K562 (cell line): ENCODE measurements at regions not wholly inside any gene's neighbourhood (a gene's known extent, or its start where the extent isn't known, plus 50 kb on each side); places are given as distances from the start of the nearest gene placed in this dataset.

Experiments used
- ATAC-seq: fragments of 200-7000 bp; cut with Tn5 transposase; 3 replicates; pipeline ENCODE4 v1.9.1; 2020; ENCODE audit warnings: moderate library complexity
- BruUV-seq: library from RNA; stranded (reverse); fragments of 400-500 nt; replicated peaks from 2 replicates; lab custom pipeline; 2021; lab: Mats Ljungman, UMichigan
- CTCF ChIA-PET: fragments of 300-600 bp; formaldehyde crosslinking; extraction: SDS; loops from one replicate; lab custom pipeline; 2021; ENCODE audit warnings: low intra/inter-chr PET ratio; lab: Yijun Ruan, JAX
- POLR2A ChIA-PET: fragments of 300-600, 350-650 bp; sonication (Branson Sonifier 250); formaldehyde crosslinking; extraction: SDS; loops from one replicate; lab custom pipeline; 2021; ENCODE audit warnings: antibody characterized with exemption, inconsistent platforms; lab: Yijun Ruan, JAX
- DNase-seq, 4 experiments: peaks; one replicate each; pipeline versions ENCODE4 v3.0.0 to v3.0.0-alpha.2; 2011 to 2018; ENCODE audit warnings: low spot score in 3 of 4, mixed read lengths in 3 of 4; ENCODE audit errors: extremely low read depth in 1 of 4
- FAIRE-seq: peaks from 2 replicates; lab custom pipeline; 2011; peaks lifted over from hg19 to GRCh38; lab: Jason Lieb, UNC
- H2AFZ ChIP-seq: 2 replicates; pipeline ENCODE4 v1.6.0; 2011; ENCODE audit warnings: low read depth, low read length, control low read depth, inconsistent platforms
- H3K27ac ChIP-seq: fragments of 200-600 bp; 3 replicates; pipeline ENCODE4 v1.8.0; 2011; ENCODE audit warnings: low read depth, mild to moderate bottlenecking, control low read depth, inconsistent platforms, low read length, moderate library complexity, mixed read lengths; ENCODE audit errors: extremely low read depth
- H3K27me3 ChIP-seq, 2 experiments: fragments of 300-600 bp in 1 of 2; 2 replicates in 1 of 2; 3 replicates in 1 of 2; pipeline versions ENCODE4 v1.6.0 to v1.8.0; 2011; ENCODE audit warnings: inconsistent platforms in 2 of 2, low read length in 2 of 2, mild to moderate bottlenecking in 1 of 2, mixed read lengths in 1 of 2, moderate library complexity in 1 of 2; ENCODE audit not compliant: control insufficient read depth in 2 of 2, insufficient read depth in 2 of 2
- H3K36me3 ChIP-seq: fragments of 300-600 bp; 3 replicates; pipeline ENCODE4 v1.8.0; 2011; ENCODE audit warnings: mild to moderate bottlenecking, low read length, inconsistent platforms; ENCODE audit not compliant: control insufficient read depth, insufficient read depth
- H3K4me1 ChIP-seq, 2 experiments: fragments of 200-600 bp in 1 of 2; replicated peaks in 1 of 2; 2 replicates in 1 of 2; 3 replicates in 1 of 2; pipeline versions ENCODE4 v1.5.1 to v1.8.0; 2011; ENCODE audit warnings: inconsistent platforms in 2 of 2, low read length in 2 of 2, mild to moderate bottlenecking in 1 of 2, mixed read lengths in 1 of 2, moderate library complexity in 1 of 2; ENCODE audit not compliant: control insufficient read depth in 2 of 2, insufficient read depth in 2 of 2
- H3K4me2 ChIP-seq: 2 replicates; pipeline ENCODE4 v1.6.1; 2011; ENCODE audit warnings: low read length, control low read depth, inconsistent platforms, mixed read lengths; ENCODE audit not compliant: insufficient read depth
- H3K4me3 ChIP-seq: fragments of 200-600 bp; sonication (generic), shearing (Covaris generic); 2 replicates; pipeline ENCODE4 v1.5.1; 2016; ENCODE audit warnings: control low read depth, inconsistent platforms
- H3K79me2 ChIP-seq: fragments of 200-600 bp; 3 replicates; pipeline ENCODE4 v1.8.0; 2011; ENCODE audit warnings: low read length, inconsistent platforms; ENCODE audit not compliant: control insufficient read depth, insufficient read depth
- H3K9ac ChIP-seq, 2 experiments: 2 replicates each; pipeline versions ENCODE4 v1.6.0 to v1.6.1; 2011; ENCODE audit warnings: low read depth in 2 of 2, low read length in 2 of 2, control low read depth in 1 of 2, inconsistent platforms in 1 of 2, mild to moderate bottlenecking in 1 of 2, mixed read lengths in 1 of 2; ENCODE audit not compliant: insufficient read depth in 1 of 2
- H3K9me1 ChIP-seq: one replicate; pipeline ENCODE4 v1.6.0; 2011; ENCODE audit warnings: inconsistent platforms, mild to moderate bottlenecking, low read length, moderate library complexity; ENCODE audit not compliant: control insufficient read depth, insufficient read depth
- H3K9me3 ChIP-seq: replicated peaks from 2 replicates; pipeline ENCODE4 v1.5.1; 2011; ENCODE audit warnings: low read depth, low read length, inconsistent platforms; ENCODE audit not compliant: control insufficient read depth, insufficient read depth
- H4K20me1 ChIP-seq: replicated peaks from 2 replicates; pipeline ENCODE4 v1.6.1; 2011; ENCODE audit warnings: low read length, inconsistent platforms, mixed read lengths; ENCODE audit not compliant: control insufficient read depth, insufficient read depth
- ARHGAP35 ChIP-seq: fragments of 450-650 bp; IDR thresholded peaks from 2 replicates; pipeline ENCODE4 v1.6.1; 2018; ENCODE audit not compliant: partially characterized antibody
- GTF2F1 ChIP-seq: IDR thresholded peaks from 2 replicates; pipeline ENCODE4 v1.6.1; 2011; ENCODE audit warnings: low read depth, low read length, improper control_type of control experiment
- KAT7 ChIP-seq: sonication (generic); formaldehyde crosslinking; IDR thresholded peaks from 2 replicates; pipeline ENCODE4 v1.8.0; 2022; ENCODE audit warnings: missing genetic modification reagents, mild to moderate bottlenecking, borderline replicate concordance
- RERE ChIP-seq: sonication (generic); formaldehyde crosslinking; IDR thresholded peaks from 2 replicates; pipeline ENCODE4 v1.8.0; 2023; ENCODE audit warnings: missing genetic modification reagents, mild to moderate bottlenecking, borderline replicate concordance
- ZNF316 ChIP-seq: fragments of 450-650 bp; IDR thresholded peaks from 2 replicates; pipeline ENCODE4 v1.6.1; 2016
- WGBS: fragments of 100-300 bp; shearing (Covaris generic); methylation state at CpG from one replicate; pipeline ENCODE4 v1.1.6; 2016; ENCODE audit warnings: low coverage, mixed read lengths; ENCODE audit not compliant: insufficient coverage; ENCODE audit errors: missing lambda C conversion rate; 5-methylcytosine and 5-hydroxymethylcytosine counted together
- in situ Hi-C: fragments of 300-500 bp; cut with MboI; formaldehyde crosslinking; loops from 4 replicates; pipeline ENCODE4 v1.15.0; 2018; ENCODE audit warnings: inconsistent platforms, mixed read lengths
- intact Hi-C: fragments of 100-400 bp; cut with micrococcal nuclease; formaldehyde crosslinking; loops from 2 replicates; pipeline ENCODE4 v1.14.2; 2022
- TF ChIP-seq, protein P1 (sequence below): IDR thresholded peaks from 2 replicates; pipeline ENCODE4 v1.6.1; 2012; ENCODE audit warnings: low read depth, low read length, improper control_type of control experiment, borderline replicate concordance

- intact Hi-C loops: no loop called here
- Histone ChIP-seq H3K9me1 (no peaks in the 10 kb centered on the region), H3K4me1 (no peaks in the 10 kb centered on the region), H3K4me3 (no peak overlapping the region), H4K20me1 (no peaks in the 10 kb centered on the region), H3K4me2 (no peak overlapping the region), H3K27me3 (0 out of 5 replicates have a peak, but pooled peaks cover 0 to under 1% of the 10 kb centered on the region in 2 experiments), H3K36me3 (no peaks in the 10 kb centered on the region), H3K9ac (no peak overlapping the region), H3K9me3 (no peaks in the 10 kb centered on the region), H2AFZ (no peak overlapping the region), H3K27ac (no peak overlapping the region), H3K79me2 (no peaks in the 10 kb centered on the region)
- ChIA-PET CTCF (no interaction called here), POLR2A (no interaction called here)
- in situ Hi-C loops: no loop called here
- DNase-seq: no peak
- ATAC-seq: no peak
- WGBS: 0% methylated on average over 2 of the region's 2 CpGs
- TF ChIP-seq GTF2F1: no peak
- BruUV-seq: no TSS peak
- no peak for FAIRE-seq
Observed at GRCh38 chr5:103620851-103621547, 58.4 kb upstream of the NUDT12 start.

GRCh38 chr5:103617913-103618312 lies 55.3 kb upstream of the NUDT12 start:
- H3K4me1 ChIP-seq: no peaks in the 10 kb centered on the region
- no peak overlapping the region for H2AFZ ChIP-seq
- no peaks in the 10 kb centered on the region for H3K79me2 ChIP-seq
- no peak for DNase-seq
- no peak overlapping the region for H3K27ac ChIP-seq
- ATAC-seq: no peak
- no peaks in the 10 kb centered on the region for H3K9me3 ChIP-seq
- no peaks in the 10 kb centered on the region for H3K27me3 ChIP-seq
- BruUV-seq: no TSS peak
- H3K4me2 ChIP-seq: no peak overlapping the region
- H3K9ac ChIP-seq: no peak overlapping the region
- WGBS: 30% methylated on average over 1 of the region's 1 CpG
- no peaks in the 10 kb centered on the region for H4K20me1 ChIP-seq
- no peak for FAIRE-seq
- no peak overlapping the region for H3K4me3 ChIP-seq
- POLR2A ChIA-PET: no interaction called here
- H3K9me1 ChIP-seq: no peaks in the 10 kb centered on the region
- no peak for TF ChIP-seq KAT7 (CRISPR knock-in tag)
- TF ChIP-seq RERE (CRISPR knock-in tag): no peak
- TF ChIP-seq, protein P1, sequence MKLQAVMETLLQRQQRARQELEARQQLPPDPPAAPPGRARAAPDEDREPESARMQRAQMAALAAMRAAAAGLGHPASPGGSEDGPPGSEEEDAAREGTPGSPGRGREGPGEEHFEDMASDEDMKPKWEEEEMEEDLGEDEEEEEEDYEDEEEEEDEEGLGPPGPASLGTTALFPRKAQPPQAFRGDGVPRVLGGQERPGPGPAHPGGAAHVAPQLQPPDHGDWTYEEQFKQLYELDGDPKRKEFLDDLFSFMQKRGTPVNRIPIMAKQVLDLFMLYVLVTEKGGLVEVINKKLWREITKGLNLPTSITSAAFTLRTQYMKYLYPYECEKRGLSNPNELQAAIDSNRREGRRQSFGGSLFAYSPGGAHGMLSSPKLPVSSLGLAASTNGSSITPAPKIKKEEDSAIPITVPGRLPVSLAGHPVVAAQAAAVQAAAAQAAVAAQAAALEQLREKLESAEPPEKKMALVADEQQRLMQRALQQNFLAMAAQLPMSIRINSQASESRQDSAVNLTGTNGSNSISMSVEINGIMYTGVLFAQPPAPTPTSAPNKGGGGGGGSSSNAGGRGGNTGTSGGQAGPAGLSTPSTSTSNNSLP: no peak
- TF ChIP-seq ARHGAP35: no peak
- peak; percentile 38; the same call in 1 of the 2 replicates for TF ChIP-seq ZNF316
- TF ChIP-seq, all 486 proteins: peak for 1
- intact Hi-C loops (no loop called here), in situ Hi-C loops (no loop called here)
- H3K36me3 ChIP-seq: no peaks in the 10 kb centered on the region
- CTCF ChIA-PET: no interaction called here
